KMS-11 (cell line): ENCODE measurements at regions not wholly inside any gene's neighbourhood (a gene's known extent, or its start where the extent isn't known, plus 50 kb on each side); places are given as distances from the start of the nearest gene placed in this dataset.

ENCODE experiments used
- H2AFZ ChIP-seq: fragments of 200-600 bp; sonication (generic); 2 replicates; pipeline ENCODE4 v1.6.1; 2016; ENCODE audit warnings: antibody characterized with exemption, mixed run types, low read depth
- H3K27ac ChIP-seq: fragments of 200-600 bp; sonication (generic); 2 replicates; pipeline ENCODE4 v1.6.1; 2016; ENCODE audit warnings: mild to moderate bottlenecking, mixed run types
- H3K27me3 ChIP-seq: fragments of 200-600 bp; sonication (generic); 2 replicates; pipeline ENCODE4 v1.6.1; 2017; ENCODE audit warnings: mild to moderate bottlenecking, low read depth, mixed run types, moderate library complexity; ENCODE audit not compliant: insufficient read depth
- H3K36me3 ChIP-seq: fragments of 200-600 bp; sonication (generic); 2 replicates; pipeline ENCODE4 v1.6.1; 2017; ENCODE audit warnings: mild to moderate bottlenecking, mixed run types; ENCODE audit not compliant: insufficient read depth
- H3K4me1 ChIP-seq: fragments of 200-600 bp; sonication (generic); 2 replicates; pipeline ENCODE4 v1.6.1; 2016; ENCODE audit warnings: mild to moderate bottlenecking, low read depth, mixed run types; ENCODE audit not compliant: poor library complexity, severe bottlenecking
- H3K4me2 ChIP-seq: fragments of 200-600 bp; sonication (generic); 2 replicates; pipeline ENCODE4 v1.7.0; 2016; ENCODE audit warnings: mild to moderate bottlenecking, mixed run types
- H3K4me3 ChIP-seq: fragments of 200-600 bp; sonication (generic); IDR thresholded peaks from 2 replicates; pipeline ENCODE4 v1.6.1; 2017; ENCODE audit warnings: low read depth, low read length, mixed read lengths; ENCODE audit not compliant: insufficient read depth
- H3K79me2 ChIP-seq: fragments of 200-600 bp; sonication (generic); 2 replicates; pipeline ENCODE4 v1.6.1; 2016; ENCODE audit warnings: low read depth, mixed run types; ENCODE audit not compliant: insufficient read depth
- H3K9ac ChIP-seq: fragments of 200-600 bp; sonication (generic); 2 replicates; pipeline ENCODE4 v1.6.1; 2016; ENCODE audit warnings: mild to moderate bottlenecking, mixed run types
- H4K20me1 ChIP-seq: fragments of 200-600 bp; sonication (generic); 2 replicates; pipeline ENCODE4 v1.6.1; 2016; ENCODE audit warnings: mild to moderate bottlenecking, mixed run types; ENCODE audit not compliant: insufficient read depth
- CTCF ChIP-seq: fragments of 200-600 bp; sonication (generic); conservative IDR thresholded peaks from 2 replicates; pipeline ENCODE4 v1.6.1; 2017; ENCODE audit warnings: low read depth, mild to moderate bottlenecking, antibody characterized with exemption, low read length, moderate library complexity, mixed read lengths

- Histone ChIP-seq H3K4me3 (no peak overlapping the region), H3K27me3 (no peaks in the 10 kb centered on the region), H4K20me1 (no peaks in the 10 kb centered on the region), H3K4me2 (peak overlapping the region; percentile 71), H3K4me1 (peaks cover 47% of the 10 kb centered on the region), H3K27ac (peak overlapping the region; percentile 67; the same call in 1 of the 2 replicates), H2AFZ (peak overlapping the region; percentile 77; the same call in 1 of the 2 replicates), H3K9ac (no peak overlapping the region; the same call in 1 of the 2 replicates), H3K79me2 (no peaks in the 10 kb centered on the region), H3K36me3 (no peaks in the 10 kb centered on the region)
- TF ChIP-seq CTCF, result no peak
Measured at GRCh38 chr10:20976390-20976789, 79.3 kb upstream of the NEBL start.

GRCh38 chr10:20975236-20975635 is 78.1 kb upstream of the NEBL start:
- Histone ChIP-seq H3K4me2 (no peak overlapping the region), H3K27ac (no peak overlapping the region)
- no peak for TF ChIP-seq CTCF

DNA sequence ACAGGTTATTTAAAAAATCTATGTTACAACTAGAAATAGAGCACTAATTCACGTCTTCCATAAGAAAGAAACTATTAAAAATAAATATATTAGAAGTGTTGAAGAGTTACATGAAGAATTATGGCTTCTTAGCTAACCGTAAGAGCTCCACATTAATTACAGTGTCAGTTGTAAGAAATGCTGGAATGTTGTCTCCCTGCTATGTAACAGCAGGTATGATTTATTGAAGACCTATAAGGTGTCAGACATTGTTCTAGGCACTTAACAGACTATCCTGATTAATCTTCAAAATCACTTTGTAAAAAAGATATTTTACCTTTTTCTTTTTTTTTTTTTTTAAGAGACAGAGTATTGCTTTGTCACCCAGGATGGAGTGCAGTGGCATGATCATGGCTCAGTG is 75.8 kb upstream of the NEBL start:
- Histone ChIP-seq H3K4me1 (peaks cover 45% of the 10 kb centered on the region), H3K9ac (no peak overlapping the region), H2AFZ (no peak overlapping the region), H3K36me3 (no peaks in the 10 kb centered on the region), H3K27me3 (no peaks in the 10 kb centered on the region), H3K79me2 (no peaks in the 10 kb centered on the region), H3K4me2 (no peak overlapping the region), H3K4me3 (no peak overlapping the region), H4K20me1 (no peaks in the 10 kb centered on the region), H3K27ac (no peak overlapping the region)
- no peak for TF ChIP-seq CTCF

More at GRCh38 chr10:20975236-20975635, 78.1 kb upstream of the NEBL start:
- 0 out of 2 replicates have a peak overlapping the region, but pooled peaks have one; percentile 33 for H2AFZ ChIP-seq
- no peaks in the 10 kb centered on the region for H3K36me3 ChIP-seq
- no peaks in the 10 kb centered on the region for H4K20me1 ChIP-seq
- no peak overlapping the region for H3K4me3 ChIP-seq
- no peak overlapping the region for H3K9ac ChIP-seq
- H3K4me1 ChIP-seq, result peaks cover 51% of the 10 kb centered on the region
- H3K79me2 ChIP-seq, result no peaks in the 10 kb centered on the region
- no peaks in the 10 kb centered on the region for H3K27me3 ChIP-seq

DNA sequence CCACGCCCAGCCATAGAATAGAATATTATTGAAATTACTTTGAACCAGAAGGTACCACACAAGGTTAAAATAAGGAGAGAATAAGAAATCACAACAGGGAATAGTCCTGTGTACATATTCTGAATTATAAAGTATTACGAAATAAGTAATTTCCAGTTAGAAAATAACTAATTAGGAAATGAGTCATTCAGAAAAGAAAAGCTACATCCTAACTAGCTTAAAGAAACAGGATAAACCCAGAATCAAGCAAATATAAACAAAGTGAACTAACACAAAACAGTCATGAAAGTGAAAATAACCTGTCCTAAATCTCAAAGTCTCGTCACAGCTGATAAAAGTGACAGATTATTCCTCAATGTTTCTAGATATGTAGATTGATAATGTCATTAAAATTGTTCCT is 74.8 kb upstream of the NEBL start:
- Histone ChIP-seq H3K27ac (no peak overlapping the region), H3K4me3 (no peak overlapping the region), H3K27me3 (no peaks in the 10 kb centered on the region), H3K36me3 (no peaks in the 10 kb centered on the region), H3K4me2 (no peak overlapping the region), H3K4me1 (peaks cover 35% of the 10 kb centered on the region), H2AFZ (no peak overlapping the region), H3K79me2 (no peaks in the 10 kb centered on the region), H4K20me1 (no peaks in the 10 kb centered on the region), H3K9ac (no peak overlapping the region)
- TF ChIP-seq CTCF, result no peak
